Smooth muscle cell (in vitro differentiated cells): ENCODE measurements at regions not wholly inside any gene's neighbourhood (a gene's known extent, or its start where the extent isn't known, plus 50 kb on each side); places are given as distances from the start of the nearest gene placed in this dataset.
"Not testable (repeated sequence)": the region's sequence is repeated elsewhere in the genome, so short reads cannot be mapped to it uniquely, and the experiment has no call there.

Source experiments
- DNase-seq: peaks from one replicate; lab custom pipeline; 2025; ENCODE audit not compliant: unreplicated experiment; lab: John Stamatoyannopoulos, UW
- H2AFZ ChIP-seq: fragments of 200-600 bp; sonication (generic); 2 replicates; pipeline ENCODE4 v1.6.0; 2016; ENCODE audit warnings: antibody characterized with exemption, low read depth, mild to moderate bottlenecking
- H3F3A ChIP-seq: fragments of 200-600 bp; sonication (generic); 2 replicates; pipeline ENCODE4 v1.6.0; 2017; ENCODE audit warnings: antibody characterized with exemption, low read depth
- H3K27ac ChIP-seq: fragments of 200-600 bp; sonication (generic); 2 replicates; pipeline ENCODE4 v1.5.1; 2016; ENCODE audit warnings: low read depth, mild to moderate bottlenecking
- H3K27me3 ChIP-seq: fragments of 200-600 bp; sonication (generic); 2 replicates; pipeline ENCODE4 v1.6.1; 2016; ENCODE audit warnings: low read depth, mild to moderate bottlenecking
- H3K36me3 ChIP-seq: fragments of 200-600 bp; sonication (generic); 2 replicates; pipeline ENCODE4 v1.5.1; 2016; ENCODE audit warnings: low read depth
- H3K4me1 ChIP-seq: fragments of 200-600 bp; sonication (generic); 2 replicates; pipeline ENCODE4 v1.5.1; 2016; ENCODE audit warnings: low read depth
- H3K4me2 ChIP-seq: fragments of 200-600 bp; sonication (generic); 2 replicates; pipeline ENCODE4 v1.6.0; 2016; ENCODE audit warnings: mild to moderate bottlenecking
- H3K4me3 ChIP-seq: fragments of 200-600 bp; sonication (generic); 2 replicates; pipeline ENCODE4 v1.5.1; 2016; ENCODE audit warnings: mild to moderate bottlenecking
- H3K79me2 ChIP-seq: fragments of 200-600 bp; sonication (generic); 2 replicates; pipeline ENCODE4 v1.6.0; 2016; ENCODE audit warnings: low read depth, mild to moderate bottlenecking
- H3K9ac ChIP-seq: fragments of 200-600 bp; sonication (generic); 2 replicates; pipeline ENCODE4 v1.6.0; 2016; ENCODE audit warnings: low read depth
- H3K9me3 ChIP-seq: fragments of 200-600 bp; sonication (generic); replicated peaks from 2 replicates; pipeline ENCODE4 v1.5.1; 2016; ENCODE audit warnings: low read depth
- H4K20me1 ChIP-seq: fragments of 200-600 bp; sonication (generic); 2 replicates; pipeline ENCODE4 v1.6.0; 2016; ENCODE audit warnings: low read depth
- CTCF ChIP-seq: fragments of 200-600 bp; sonication (generic); IDR thresholded peaks from 2 replicates; pipeline ENCODE4 v1.5.1; 2017; ENCODE audit warnings: borderline replicate concordance, mild to moderate bottlenecking, antibody characterized with exemption; ENCODE audit not compliant: insufficient read depth, poor library complexity, severe bottlenecking
- WGBS: methylation state at CpG from one replicate; pipeline ENCODE4 v1.1.7; 2016; ENCODE audit warnings: low lambda C conversion rate; 5-methylcytosine and 5-hydroxymethylcytosine counted together

- Histone ChIP-seq H4K20me1 (no peaks in the 10 kb centered on the region), H3K4me3 (no peak overlapping the region), H2AFZ (no peak overlapping the region), H3K4me2 (no peak overlapping the region), H3K9me3 (no peaks in the 10 kb centered on the region), H3K4me1 (peaks cover 7% of the 10 kb centered on the region), H3K79me2 (no peaks in the 10 kb centered on the region), H3K27ac (no peak overlapping the region), H3K27me3 (no peaks in the 10 kb centered on the region), H3K36me3 (no peaks in the 10 kb centered on the region), H3F3A (peaks cover 11% of the 10 kb centered on the region), H3K9ac (no peak overlapping the region)
- TF ChIP-seq CTCF, result no peak
- DNase-seq, result no peak
Measured at GRCh38 chr6:69580706-69581105, 216.1 kb downstream of the LMBRD1 start.

GRCh38 chr6:69578361-69578890 is 218.4 kb downstream of the LMBRD1 start:
- H2AFZ ChIP-seq, result no peak overlapping the region
- H3K4me3 ChIP-seq, result no peak overlapping the region
- H3K27ac ChIP-seq, result no peak overlapping the region
- no peaks in the 10 kb centered on the region for H4K20me1 ChIP-seq
- H3K9me3 ChIP-seq, result no peaks in the 10 kb centered on the region
- H3K4me1 ChIP-seq, result no peaks in the 10 kb centered on the region
- no peak for DNase-seq
- H3K27me3 ChIP-seq, result no peaks in the 10 kb centered on the region
- WGBS, result 33% methylated on average over 3 of the region's 3 CpGs
- peak overlapping the region; percentile 51 for H3K4me2 ChIP-seq
- no peaks in the 10 kb centered on the region for H3K36me3 ChIP-seq
- H3K79me2 ChIP-seq, result no peaks in the 10 kb centered on the region
- H3K9ac ChIP-seq, result no peak overlapping the region
- no peaks in the 10 kb centered on the region for H3F3A ChIP-seq
- no peak for TF ChIP-seq CTCF

- Histone ChIP-seq H3F3A (peaks cover 7% of the 10 kb centered on the region), H3K36me3 (no peaks in the 10 kb centered on the region), H3K27me3 (no peaks in the 10 kb centered on the region), H2AFZ (peak overlapping the region; percentile 31), H3K4me3 (no peak overlapping the region), H3K9ac (no peak overlapping the region), H3K4me2 (no peak overlapping the region), H3K27ac (peak overlapping the region; percentile 11), H3K9me3 (no peaks in the 10 kb centered on the region), H4K20me1 (no peaks in the 10 kb centered on the region), H3K79me2 (no peaks in the 10 kb centered on the region), H3K4me1 (no peaks in the 10 kb centered on the region)
- WGBS, result 89% methylated on average over 1 of the region's 1 CpG
- no peak for TF ChIP-seq CTCF
- DNase-seq, result no peak
Measured at GRCh38 chr6:69571234-69571633, 225.6 kb downstream of the LMBRD1 start.

- H3K36me3 ChIP-seq, result no peaks in the 10 kb centered on the region
- no peaks in the 10 kb centered on the region for H4K20me1 ChIP-seq
- peak overlapping the region; percentile 42 for H3K27ac ChIP-seq
- no peaks in the 10 kb centered on the region for H3K4me1 ChIP-seq
- H3K79me2 ChIP-seq, result no peaks in the 10 kb centered on the region
- no peak overlapping the region for H3K4me3 ChIP-seq
- no peaks in the 10 kb centered on the region for H3K27me3 ChIP-seq
- peaks cover 7% of the 10 kb centered on the region for H3F3A ChIP-seq
- H3K4me2 ChIP-seq, result peak overlapping the region; percentile 3
- 28% methylated on average over 1 of the region's 1 CpG for WGBS
- no peak for TF ChIP-seq CTCF
- DNase-seq, result no peak
- no peaks in the 10 kb centered on the region for H3K9me3 ChIP-seq
- H3K9ac ChIP-seq, result no peak overlapping the region
- no peak overlapping the region for H2AFZ ChIP-seq
Measured at GRCh38 chr6:69570106-69570505, 226.7 kb downstream of the LMBRD1 start.

- H3K27ac ChIP-seq, H3K79me2 ChIP-seq, H3K4me1 ChIP-seq, H3K4me2 ChIP-seq, H3K9me3 ChIP-seq, H3K4me3 ChIP-seq, H3F3A ChIP-seq, H3K27me3 ChIP-seq, DNase-seq, H3K36me3 ChIP-seq, H2AFZ ChIP-seq, H4K20me1 ChIP-seq, H3K9ac ChIP-seq: not testable (repeated sequence)
- WGBS, result 81% methylated on average over 6 of the region's 6 CpGs
Measured at GRCh38 chr6:69560597-69560996, 236.2 kb downstream of the LMBRD1 start.
